Neuron (in vitro differentiated cells): ENCODE measurements at regions not wholly inside any gene's neighbourhood (a gene's known extent, or its start where the extent isn't known, plus 50 kb on each side); places are given as distances from the start of the nearest gene placed in this dataset.

Experiments
- H2AFZ ChIP-seq: one replicate; pipeline ENCODE4 v1.6.1; 2013; ENCODE audit warnings: low read depth, mild to moderate bottlenecking, inconsistent platforms, low read length, moderate library complexity
- H3K27me3 ChIP-seq: one replicate; pipeline ENCODE4 v1.6.1; 2013; ENCODE audit warnings: low read length; ENCODE audit not compliant: insufficient read depth
- H3K36me3 ChIP-seq: one replicate; pipeline ENCODE4 v1.6.1; 2013; ENCODE audit warnings: low read length; ENCODE audit not compliant: insufficient read depth
- H3K4me1 ChIP-seq: one replicate; pipeline ENCODE4 v1.6.1; 2013; ENCODE audit warnings: low read length; ENCODE audit not compliant: insufficient read depth
- H3K4me3 ChIP-seq: 2 replicates; pipeline ENCODE4 v1.5.1; 2013; ENCODE audit warnings: mild to moderate bottlenecking, low read length, moderate library complexity
- H3K9me3 ChIP-seq: one replicate; pipeline ENCODE4 v1.6.1; 2013; ENCODE audit warnings: low read length

GRCh38 chr4:187207931-187208330, 484.3 kb upstream of the FAT1 start:
- H3K36me3 ChIP-seq, result no peaks in the 10 kb centered on the region
- H3K27me3 ChIP-seq, result no peaks in the 10 kb centered on the region
- H3K9me3 ChIP-seq, result no peaks in the 10 kb centered on the region
- H3K4me1 ChIP-seq, result no peaks in the 10 kb centered on the region
- H3K4me3 ChIP-seq, result no peak overlapping the region
- no peak overlapping the region for H2AFZ ChIP-seq

- no peaks in the 10 kb centered on the region for H3K4me1 ChIP-seq
- H3K9me3 ChIP-seq, result no peaks in the 10 kb centered on the region
- no peaks in the 10 kb centered on the region for H3K36me3 ChIP-seq
- H3K27me3 ChIP-seq, result no peaks in the 10 kb centered on the region
- no peak overlapping the region for H3K4me3 ChIP-seq
- H2AFZ ChIP-seq, result no peak overlapping the region
These were observed 485.0 kb upstream of the FAT1 start for GRCh38 chr4:187208651-187209050.

GRCh38 chr4:187209921-187210613, 486.4 kb upstream of the FAT1 start:
- no peak overlapping the region for H3K4me3 ChIP-seq
- no peaks in the 10 kb centered on the region for H3K4me1 ChIP-seq
- H3K27me3 ChIP-seq, result no peaks in the 10 kb centered on the region
- no peaks in the 10 kb centered on the region for H3K36me3 ChIP-seq
- no peaks in the 10 kb centered on the region for H3K9me3 ChIP-seq
- no peak overlapping the region for H2AFZ ChIP-seq

- H2AFZ ChIP-seq, result no peak overlapping the region
- no peaks in the 10 kb centered on the region for H3K36me3 ChIP-seq
- no peaks in the 10 kb centered on the region for H3K4me1 ChIP-seq
- H3K27me3 ChIP-seq, result no peaks in the 10 kb centered on the region
- no peak overlapping the region for H3K4me3 ChIP-seq
- no peaks in the 10 kb centered on the region for H3K9me3 ChIP-seq
These were observed 488.9 kb upstream of the FAT1 start for GRCh38 chr4:187212446-187213080.

- Histone ChIP-seq H3K36me3 (no peaks in the 10 kb centered on the region), H2AFZ (no peak overlapping the region), H3K27me3 (no peaks in the 10 kb centered on the region), H3K4me1 (no peaks in the 10 kb centered on the region), H3K4me3 (no peak overlapping the region), H3K9me3 (no peaks in the 10 kb centered on the region)
These were observed 491.8 kb upstream of the FAT1 start for GRCh38 chr4:187215438-187215837.

- Histone ChIP-seq H3K9me3 (no peaks in the 10 kb centered on the region), H3K36me3 (no peaks in the 10 kb centered on the region), H3K4me3 (no peak overlapping the region), H3K27me3 (no peaks in the 10 kb centered on the region), H3K4me1 (no peaks in the 10 kb centered on the region), H2AFZ (no peak overlapping the region)
These were observed 495.1 kb upstream of the FAT1 start for GRCh38 chr4:187218705-187219245.

- no peaks in the 10 kb centered on the region for H3K36me3 ChIP-seq
- no peaks in the 10 kb centered on the region for H3K27me3 ChIP-seq
- H3K9me3 ChIP-seq, result no peaks in the 10 kb centered on the region
- H3K4me3 ChIP-seq, result no peak overlapping the region
- no peak overlapping the region for H2AFZ ChIP-seq
- no peaks in the 10 kb centered on the region for H3K4me1 ChIP-seq
These were observed 500.9 kb upstream of the FAT1 start for GRCh38 chr4:187224560-187224959.

- H3K4me3 ChIP-seq, result no peak overlapping the region
- H3K9me3 ChIP-seq, result no peaks in the 10 kb centered on the region
- no peaks in the 10 kb centered on the region for H3K27me3 ChIP-seq
- no peaks in the 10 kb centered on the region for H3K36me3 ChIP-seq
- no peak overlapping the region for H2AFZ ChIP-seq
- H3K4me1 ChIP-seq, result no peaks in the 10 kb centered on the region
These were observed 504.4 kb upstream of the FAT1 start for GRCh38 chr4:187227907-187228704.

GRCh38 chr4:187232196-187232595, 508.5 kb upstream of the FAT1 start:
- no peaks in the 10 kb centered on the region for H3K9me3 ChIP-seq

GRCh38 chr4:187232796-187233195, 509.1 kb upstream of the FAT1 start:
- H3K4me1 ChIP-seq, result no peaks in the 10 kb centered on the region
- H3K4me3 ChIP-seq, result no peak overlapping the region

More at GRCh38 chr4:187232196-187232595, 508.5 kb upstream of the FAT1 start:
- Histone ChIP-seq H2AFZ (no peak overlapping the region), H3K36me3 (no peaks in the 10 kb centered on the region), H3K4me3 (no peak overlapping the region), H3K4me1 (no peaks in the 10 kb centered on the region), H3K27me3 (no peaks in the 10 kb centered on the region)

GRCh38 chr4:187235456-187236170, 512.0 kb upstream of the FAT1 start:
- no peaks in the 10 kb centered on the region for H3K4me1 ChIP-seq
- no peaks in the 10 kb centered on the region for H3K36me3 ChIP-seq
- H2AFZ ChIP-seq, result no peak overlapping the region
- H3K4me3 ChIP-seq, result no peak overlapping the region
- H3K9me3 ChIP-seq, result no peaks in the 10 kb centered on the region
- H3K27me3 ChIP-seq, result no peaks in the 10 kb centered on the region

More at GRCh38 chr4:187232796-187233195, 509.1 kb upstream of the FAT1 start:
- Histone ChIP-seq H3K36me3 (no peaks in the 10 kb centered on the region), H2AFZ (no peak overlapping the region), H3K9me3 (no peaks in the 10 kb centered on the region), H3K27me3 (no peaks in the 10 kb centered on the region)

- Histone ChIP-seq H3K4me3 (no peak overlapping the region), H3K36me3 (no peaks in the 10 kb centered on the region), H2AFZ (no peak overlapping the region), H3K4me1 (no peaks in the 10 kb centered on the region), H3K27me3 (no peaks in the 10 kb centered on the region), H3K9me3 (no peaks in the 10 kb centered on the region)
These were observed 512.7 kb upstream of the FAT1 start for GRCh38 chr4:187236209-187236890.
